Ishikawa (cell line): ENCODE measurements at regions not wholly inside any gene's neighbourhood (a gene's known extent, or its start where the extent isn't known, plus 50 kb on each side); places are given as distances from the start of the nearest gene placed in this dataset.

Experiments
- TAF1 ChIP-seq: IDR thresholded peaks from 2 replicates; pipeline ENCODE4 v1.6.1; 2012; ENCODE audit warnings: low read depth, mild to moderate bottlenecking
- TEAD4 ChIP-seq: IDR thresholded peaks from 2 replicates; pipeline ENCODE4 v1.6.1; 2012
- ZBTB7A ChIP-seq: IDR thresholded peaks from 2 replicates; pipeline ENCODE4 v1.6.1; 2012; ENCODE audit warnings: low read depth
- TF ChIP-seq, protein P1 (sequence below): IDR thresholded peaks from 2 replicates; pipeline ENCODE4 v1.6.1; 2012; ENCODE audit warnings: low read depth, mild to moderate bottlenecking
- TF ChIP-seq, protein P2 (sequence below): IDR thresholded peaks from 2 replicates; pipeline ENCODE4 v1.6.1; 2012

DNA sequence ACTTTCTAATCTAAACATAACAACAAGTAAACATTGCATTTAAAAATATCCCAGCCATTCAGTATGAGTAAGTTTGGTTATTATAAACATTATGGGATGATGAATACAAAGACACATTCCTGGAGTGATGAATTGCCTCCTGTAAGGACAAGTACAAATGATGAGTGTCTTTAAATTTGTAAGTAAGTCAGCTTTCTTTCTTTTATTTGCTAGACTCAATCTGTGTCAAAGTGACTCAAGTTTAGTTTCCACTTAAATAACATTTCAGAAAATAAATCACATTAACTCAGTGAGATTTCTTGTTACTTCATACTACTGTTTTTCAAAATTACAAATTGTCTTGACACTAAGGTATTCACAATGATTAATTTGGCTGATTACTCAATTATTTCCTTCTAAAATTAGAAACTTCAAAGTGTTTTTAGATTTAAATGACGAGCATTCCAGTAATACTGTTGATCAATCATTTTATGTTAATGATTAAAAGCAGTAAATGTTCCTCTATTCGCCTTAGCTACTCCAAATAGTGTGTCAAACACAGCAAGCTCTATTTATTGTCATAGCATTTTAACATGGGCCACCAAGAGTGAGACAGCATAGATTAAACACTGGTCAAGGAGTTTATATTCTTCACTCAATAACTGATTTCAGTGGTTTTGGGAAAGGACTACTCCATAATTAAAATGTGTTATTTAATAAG, 658.0 kb upstream of the MDGA2 start:
- TF ChIP-seq, protein P1, sequence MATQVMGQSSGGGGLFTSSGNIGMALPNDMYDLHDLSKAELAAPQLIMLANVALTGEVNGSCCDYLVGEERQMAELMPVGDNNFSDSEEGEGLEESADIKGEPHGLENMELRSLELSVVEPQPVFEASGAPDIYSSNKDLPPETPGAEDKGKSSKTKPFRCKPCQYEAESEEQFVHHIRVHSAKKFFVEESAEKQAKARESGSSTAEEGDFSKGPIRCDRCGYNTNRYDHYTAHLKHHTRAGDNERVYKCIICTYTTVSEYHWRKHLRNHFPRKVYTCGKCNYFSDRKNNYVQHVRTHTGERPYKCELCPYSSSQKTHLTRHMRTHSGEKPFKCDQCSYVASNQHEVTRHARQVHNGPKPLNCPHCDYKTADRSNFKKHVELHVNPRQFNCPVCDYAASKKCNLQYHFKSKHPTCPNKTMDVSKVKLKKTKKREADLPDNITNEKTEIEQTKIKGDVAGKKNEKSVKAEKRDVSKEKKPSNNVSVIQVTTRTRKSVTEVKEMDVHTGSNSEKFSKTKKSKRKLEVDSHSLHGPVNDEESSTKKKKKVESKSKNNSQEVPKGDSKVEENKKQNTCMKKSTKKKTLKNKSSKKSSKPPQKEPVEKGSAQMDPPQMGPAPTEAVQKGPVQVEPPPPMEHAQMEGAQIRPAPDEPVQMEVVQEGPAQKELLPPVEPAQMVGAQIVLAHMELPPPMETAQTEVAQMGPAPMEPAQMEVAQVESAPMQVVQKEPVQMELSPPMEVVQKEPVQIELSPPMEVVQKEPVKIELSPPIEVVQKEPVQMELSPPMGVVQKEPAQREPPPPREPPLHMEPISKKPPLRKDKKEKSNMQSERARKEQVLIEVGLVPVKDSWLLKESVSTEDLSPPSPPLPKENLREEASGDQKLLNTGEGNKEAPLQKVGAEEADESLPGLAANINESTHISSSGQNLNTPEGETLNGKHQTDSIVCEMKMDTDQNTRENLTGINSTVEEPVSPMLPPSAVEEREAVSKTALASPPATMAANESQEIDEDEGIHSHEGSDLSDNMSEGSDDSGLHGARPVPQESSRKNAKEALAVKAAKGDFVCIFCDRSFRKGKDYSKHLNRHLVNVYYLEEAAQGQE, result no peak
- TF ChIP-seq TEAD4 (no peak), ZBTB7A (no peak), TAF1 (no peak)
- TF ChIP-seq, protein P2, sequence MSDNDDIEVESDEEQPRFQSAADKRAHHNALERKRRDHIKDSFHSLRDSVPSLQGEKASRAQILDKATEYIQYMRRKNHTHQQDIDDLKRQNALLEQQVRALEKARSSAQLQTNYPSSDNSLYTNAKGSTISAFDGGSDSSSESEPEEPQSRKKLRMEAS, result no peak
